IMR-90 (cell line): ENCODE measurements at regions not wholly inside any gene's neighbourhood (a gene's known extent, or its start where the extent isn't known, plus 50 kb on each side); places are given as distances from the start of the nearest gene placed in this dataset.

ENCODE experiments used
- ATAC-seq: fragments of 200-7000 bp; cut with Tn5 transposase; 2 replicates; pipeline ENCODE4 v1.9.1; 2020; ENCODE audit warnings: low read depth, mild to moderate bottlenecking, moderate library complexity
- BruUV-seq: library from RNA; stranded (reverse); fragments of 400-500 nt; replicated peaks from 2 replicates; lab custom pipeline; 2021; lab: Mats Ljungman, UMichigan
- CTCF ChIA-PET: fragments of 300-600 bp; formaldehyde crosslinking; extraction: SDS; loops from one replicate; lab custom pipeline; 2021; ENCODE audit warnings: antibody characterized with exemption; lab: Yijun Ruan, JAX
- POLR2A ChIA-PET: fragments of 300-600 bp; sonication (Branson Sonifier 250); formaldehyde crosslinking; loops from one replicate; lab custom pipeline; 2022; ENCODE audit warnings: antibody characterized with exemption; ENCODE audit not compliant: unreplicated experiment; lab: Charles Lee
- DNase-seq: peaks from one replicate; pipeline ENCODE4 v3.0.0; 2013
- H2AFZ ChIP-seq: replicated peaks from 2 replicates; pipeline ENCODE3; 2013; ENCODE audit warnings: low read length, mild to moderate bottlenecking; ENCODE audit not compliant: poor library complexity
- H2AK5ac ChIP-seq: 2 replicates; pipeline ENCODE4 v1.6.1; 2013; ENCODE audit warnings: low read depth, low read length, inconsistent platforms
- H2AK9ac ChIP-seq: replicated peaks from 2 replicates; pipeline ENCODE3; 2013; ENCODE audit warnings: mild to moderate bottlenecking, low read depth, low read length, moderate library complexity; ENCODE audit not compliant: poor library complexity
- H2BK120ac ChIP-seq: 2 replicates; pipeline ENCODE4 v1.6.1; 2013; ENCODE audit warnings: low read depth, low read length, inconsistent platforms
- H2BK15ac ChIP-seq: 3 replicates; pipeline ENCODE4 v1.6.1; 2013; ENCODE audit warnings: low read depth, low read length, inconsistent platforms
- H2BK20ac ChIP-seq: 2 replicates; pipeline ENCODE4 v1.6.1; 2013; ENCODE audit warnings: low read depth, mild to moderate bottlenecking, inconsistent platforms, low read length, moderate library complexity
- H2BK5ac ChIP-seq: 2 replicates; pipeline ENCODE4 v1.6.1; 2013; ENCODE audit warnings: mild to moderate bottlenecking, low read depth, low read length, inconsistent platforms; ENCODE audit not compliant: poor library complexity, severe bottlenecking
- H3K14ac ChIP-seq: replicated peaks from 2 replicates; pipeline ENCODE4 v1.6.1; 2013; ENCODE audit warnings: low read depth, low read length, inconsistent platforms
- H3K18ac ChIP-seq: 2 replicates; pipeline ENCODE4 v1.6.1; 2013; ENCODE audit warnings: low read depth, low read length, control low read depth
- H3K23ac ChIP-seq: 2 replicates; pipeline ENCODE4 v1.6.1; 2013; ENCODE audit warnings: low read depth, low read length, inconsistent platforms
- H3K27ac ChIP-seq: 2 replicates; pipeline ENCODE4 v1.5.1; 2013; ENCODE audit warnings: mild to moderate bottlenecking, control low read depth, low read length; ENCODE audit not compliant: insufficient read depth
- H3K27me3 ChIP-seq: 2 replicates; pipeline ENCODE4 v1.6.1; 2013; ENCODE audit warnings: low read length; ENCODE audit not compliant: control insufficient read depth, insufficient read depth
- H3K36me3 ChIP-seq: 2 replicates; pipeline ENCODE4 v1.6.1; 2013; ENCODE audit warnings: low read length, mixed read lengths; ENCODE audit not compliant: control insufficient read depth, insufficient read depth
- H3K4ac ChIP-seq: 2 replicates; pipeline ENCODE4 v1.6.1; 2013; ENCODE audit warnings: low read depth, low read length, inconsistent platforms
- H3K4me1 ChIP-seq: 2 replicates; pipeline ENCODE4 v1.6.1; 2013; ENCODE audit warnings: low read length, mixed read lengths; ENCODE audit not compliant: control insufficient read depth, insufficient read depth
- H3K4me2 ChIP-seq: 2 replicates; pipeline ENCODE4 v1.6.1; 2013; ENCODE audit warnings: low read depth, mild to moderate bottlenecking, control low read depth, low read length, moderate library complexity
- H3K4me3 ChIP-seq: 2 replicates; pipeline ENCODE4 v1.5.1; 2013; ENCODE audit warnings: low read depth, mild to moderate bottlenecking, control low read depth, low read length, moderate library complexity; ENCODE audit not compliant: insufficient read depth
- H3K56ac ChIP-seq: 2 replicates; pipeline ENCODE4 v1.6.1; 2013; ENCODE audit warnings: low read length, inconsistent platforms; ENCODE audit not compliant: insufficient read depth; ENCODE audit errors: extremely low read depth
- H3K79me1 ChIP-seq, 2 experiments: 2 replicates each; pipeline ENCODE4 v1.6.1; 2013; ENCODE audit warnings: low read length in 2 of 2, inconsistent platforms in 1 of 2, low read depth in 1 of 2
- H3K9ac ChIP-seq: 2 replicates; pipeline ENCODE4 v1.6.1; 2013; ENCODE audit warnings: low read depth, low read length, control low read depth
- H3K9me1 ChIP-seq: 2 replicates; pipeline ENCODE4 v1.6.1; 2013; ENCODE audit warnings: low read length, inconsistent platforms; ENCODE audit not compliant: insufficient read depth
- H3K9me3 ChIP-seq: 2 replicates; pipeline ENCODE4 v1.6.1; 2013; ENCODE audit warnings: low read length; ENCODE audit not compliant: control insufficient read depth, insufficient read depth
- H4K20me1 ChIP-seq: 2 replicates; pipeline ENCODE4 v1.6.1; 2013; ENCODE audit warnings: low read length, inconsistent platforms; ENCODE audit not compliant: insufficient read depth
- H4K5ac ChIP-seq: 2 replicates; pipeline ENCODE4 v1.6.1; 2013; ENCODE audit warnings: mild to moderate bottlenecking, low read depth, low read length, control low read depth
- H4K8ac ChIP-seq, 2 experiments: 2 replicates each; pipeline ENCODE4 v1.6.1; 2013; ENCODE audit warnings: low read depth in 2 of 2, low read length in 2 of 2, control low read depth in 1 of 2, inconsistent platforms in 1 of 2
- H4K91ac ChIP-seq: 2 replicates; pipeline ENCODE4 v1.6.1; 2013; ENCODE audit warnings: low read depth, low read length, inconsistent platforms; ENCODE audit not compliant: insufficient read depth
- CEBPB ChIP-seq: IDR thresholded peaks from 2 replicates; pipeline ENCODE4 v1.6.1; 2012; ENCODE audit warnings: low read depth, low read length, improper control_type of control experiment
- MXI1 ChIP-seq: IDR thresholded peaks from 2 replicates; pipeline ENCODE4 v1.6.1; 2012; ENCODE audit warnings: low read depth, mild to moderate bottlenecking, low read length, moderate library complexity, borderline replicate concordance
- POLR2A ChIP-seq: IDR thresholded peaks from 2 replicates; pipeline ENCODE4 v1.6.1; 2012; ENCODE audit warnings: mild to moderate bottlenecking, low read depth, low read length
- RAD21 ChIP-seq: IDR thresholded peaks from 2 replicates; pipeline ENCODE4 v1.6.1; 2012; ENCODE audit warnings: low read length, improper control_type of control experiment
- SMC3 ChIP-seq: fragments of 150-350 bp; IDR thresholded peaks from 2 replicates; pipeline ENCODE4 v1.6.1; 2016; ENCODE audit warnings: low read depth, mild to moderate bottlenecking, antibody characterized with exemption, low read length, moderate library complexity
- WGBS, 2 experiments: methylation state at CpG; one replicate each; pipeline versions ENCODE4 v1.1.5 to v1.1.7; 2013; ENCODE audit warnings: missing lambda C conversion rate in 2 of 2; ENCODE audit not compliant: insufficient read length in 1 of 2; ENCODE audit errors: extremely low coverage in 2 of 2; 5-methylcytosine and 5-hydroxymethylcytosine counted together
- dilution Hi-C: fragments of 300-500 bp; cut with HindIII; formaldehyde crosslinking; loops from one replicate; pipeline ENCODE4 v1.14.3; 2018; ENCODE audit warnings: low sequenced_read_pairs; ENCODE audit not compliant: unreplicated experiment
- in situ Hi-C: fragments of 300-500 bp; cut with MboI; formaldehyde crosslinking; loops from 3 replicates; pipeline ENCODE4 v1.14.3; 2019; ENCODE audit warnings: low sequenced_read_pairs, inconsistent platforms, mixed read lengths
- intact Hi-C: fragments of 100-400 bp; cut with micrococcal nuclease; formaldehyde crosslinking; loops from 2 replicates; pipeline ENCODE4 v1.10.0; 2022
- TF ChIP-seq, protein P1 (sequence below): conservative IDR thresholded peaks from 2 replicates; pipeline ENCODE4 v1.5.1; 2012; ENCODE audit warnings: mild to moderate bottlenecking, low read depth, low read length, improper control_type of control experiment
- TF ChIP-seq, protein P2 (sequence below): fragments of 150-350 bp; IDR thresholded peaks from 2 replicates; pipeline ENCODE4 v1.6.1; 2016; ENCODE audit warnings: low read depth, mild to moderate bottlenecking, low read length, moderate library complexity, borderline replicate concordance

DNA sequence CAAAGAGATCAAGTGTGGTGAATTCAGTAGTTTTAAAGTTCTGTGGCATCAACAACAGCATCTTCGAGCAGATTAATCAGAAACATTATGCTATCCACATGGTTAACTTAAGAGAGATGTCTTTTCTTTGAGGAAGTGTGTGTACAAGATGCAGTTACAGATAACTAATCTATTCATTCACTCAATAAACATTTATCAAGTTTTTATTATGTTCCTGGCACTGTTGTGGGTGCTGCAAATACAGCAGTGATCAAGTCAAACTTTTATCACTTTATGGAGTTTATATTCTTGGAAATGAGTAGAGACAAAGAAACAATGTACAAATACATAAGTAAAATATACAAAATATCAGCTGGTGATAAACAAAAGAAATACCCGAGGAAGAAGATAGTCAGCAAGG, 66.4 kb downstream of the ATOH1 start:
- no peak overlapping the region for H3K4me2 ChIP-seq
- H2BK120ac ChIP-seq, result no peak overlapping the region
- H3K9me3 ChIP-seq, result no peaks in the 10 kb centered on the region
- ChIA-PET CTCF (no interaction called here), POLR2A (no interaction called here)
- no peak overlapping the region for H4K5ac ChIP-seq
- no peak overlapping the region for H3K4me3 ChIP-seq
- intact Hi-C loops (no loop called here), dilution Hi-C loops (no loop called here), in situ Hi-C loops (no loop called here)
- H3K9ac ChIP-seq, result no peak overlapping the region
- H3K9me1 ChIP-seq, result no peaks in the 10 kb centered on the region
- no peak overlapping the region for H3K4ac ChIP-seq
- H3K56ac ChIP-seq, result no peak overlapping the region
- BruUV-seq, result no TSS peak
- no peak overlapping the region for H4K8ac ChIP-seq
- ATAC-seq (no peak), DNase-seq (no peak)
- no peaks in the 10 kb centered on the region for H3K79me1 ChIP-seq
- H3K36me3 ChIP-seq, result no peaks in the 10 kb centered on the region
- no peak for TF ChIP-seq POLR2A
- TF ChIP-seq MXI1, result no peak
- TF ChIP-seq CEBPB, result no peak
- TF ChIP-seq, protein P1, sequence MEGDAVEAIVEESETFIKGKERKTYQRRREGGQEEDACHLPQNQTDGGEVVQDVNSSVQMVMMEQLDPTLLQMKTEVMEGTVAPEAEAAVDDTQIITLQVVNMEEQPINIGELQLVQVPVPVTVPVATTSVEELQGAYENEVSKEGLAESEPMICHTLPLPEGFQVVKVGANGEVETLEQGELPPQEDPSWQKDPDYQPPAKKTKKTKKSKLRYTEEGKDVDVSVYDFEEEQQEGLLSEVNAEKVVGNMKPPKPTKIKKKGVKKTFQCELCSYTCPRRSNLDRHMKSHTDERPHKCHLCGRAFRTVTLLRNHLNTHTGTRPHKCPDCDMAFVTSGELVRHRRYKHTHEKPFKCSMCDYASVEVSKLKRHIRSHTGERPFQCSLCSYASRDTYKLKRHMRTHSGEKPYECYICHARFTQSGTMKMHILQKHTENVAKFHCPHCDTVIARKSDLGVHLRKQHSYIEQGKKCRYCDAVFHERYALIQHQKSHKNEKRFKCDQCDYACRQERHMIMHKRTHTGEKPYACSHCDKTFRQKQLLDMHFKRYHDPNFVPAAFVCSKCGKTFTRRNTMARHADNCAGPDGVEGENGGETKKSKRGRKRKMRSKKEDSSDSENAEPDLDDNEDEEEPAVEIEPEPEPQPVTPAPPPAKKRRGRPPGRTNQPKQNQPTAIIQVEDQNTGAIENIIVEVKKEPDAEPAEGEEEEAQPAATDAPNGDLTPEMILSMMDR, result no peak
- TF ChIP-seq, protein P2, sequence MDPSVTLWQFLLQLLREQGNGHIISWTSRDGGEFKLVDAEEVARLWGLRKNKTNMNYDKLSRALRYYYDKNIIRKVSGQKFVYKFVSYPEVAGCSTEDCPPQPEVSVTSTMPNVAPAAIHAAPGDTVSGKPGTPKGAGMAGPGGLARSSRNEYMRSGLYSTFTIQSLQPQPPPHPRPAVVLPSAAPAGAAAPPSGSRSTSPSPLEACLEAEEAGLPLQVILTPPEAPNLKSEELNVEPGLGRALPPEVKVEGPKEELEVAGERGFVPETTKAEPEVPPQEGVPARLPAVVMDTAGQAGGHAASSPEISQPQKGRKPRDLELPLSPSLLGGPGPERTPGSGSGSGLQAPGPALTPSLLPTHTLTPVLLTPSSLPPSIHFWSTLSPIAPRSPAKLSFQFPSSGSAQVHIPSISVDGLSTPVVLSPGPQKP, result no peak
- no peak for TF ChIP-seq RAD21
- no peak for TF ChIP-seq SMC3
- no peak overlapping the region for H3K23ac ChIP-seq
- no peak overlapping the region for H2BK15ac ChIP-seq
- H2AFZ ChIP-seq, result no peak overlapping the region
- no peak overlapping the region for H3K27ac ChIP-seq
- no peak overlapping the region for H3K14ac ChIP-seq
- no peak overlapping the region for H4K91ac ChIP-seq
- H2AK5ac ChIP-seq, result no peak overlapping the region
- H2AK9ac ChIP-seq, result no peak overlapping the region
- no peaks in the 10 kb centered on the region for H3K27me3 ChIP-seq
- no peak overlapping the region for H2BK5ac ChIP-seq
- H3K18ac ChIP-seq, result no peak overlapping the region
- H3K4me1 ChIP-seq, result no peaks in the 10 kb centered on the region
- no peak overlapping the region for H2BK20ac ChIP-seq
- no CpG with 5 or more reads among the region's 2 CpGs for WGBS, 2 experiments
- no peaks in the 10 kb centered on the region for H4K20me1 ChIP-seq
